ENCODE measurements at regions not wholly inside any gene's neighbourhood (a gene's known extent, or its start where the extent isn't known, plus 50 kb on each side); places are given as distances from the start of the nearest gene placed in this dataset.

GRCh38 chr14:101026341-101026740, 122.8 kb upstream of the RTL1 start:
- H3K36me3 ChIP-seq (ENCODE audit: control insufficient read depth, insufficient read depth, low read length, severe bottlenecking) = peaks cover 62% of the 10 kb centered on the region
- H3K4me3 ChIP-seq (ENCODE audit: low read length) = no peak overlapping the region
- no peak for DNase-seq (ENCODE audit: low read depth)
- H3K27me3 ChIP-seq (replicated peaks; ENCODE audit: control insufficient read depth, insufficient read depth, low read length) = no peaks in the 10 kb centered on the region
- no peak overlapping the region for H3K9ac ChIP-seq (ENCODE audit: low read length)
- no peaks in the 10 kb centered on the region for H3K4me1 ChIP-seq (ENCODE audit: control insufficient read depth, insufficient read depth, low read length)
- H3K9me3 ChIP-seq (ENCODE audit: control insufficient read depth, low read length) = peaks cover 2% of the 10 kb centered on the region

GRCh38 chr14:101027291-101027690, 123.8 kb upstream of the RTL1 start:
- Histone ChIP-seq H3K9me3 (ENCODE audit: control insufficient read depth, low read length) (peaks cover 2% of the 10 kb centered on the region), H3K4me1 (ENCODE audit: control insufficient read depth, insufficient read depth, low read length) (no peaks in the 10 kb centered on the region), H3K27me3 (replicated peaks; ENCODE audit: control insufficient read depth, insufficient read depth, low read length) (no peaks in the 10 kb centered on the region), H3K4me3 (ENCODE audit: low read length) (no peak overlapping the region), H3K9ac (ENCODE audit: low read length) (no peak overlapping the region), H3K36me3 (ENCODE audit: control insufficient read depth, insufficient read depth, low read length, severe bottlenecking) (peaks cover 69% of the 10 kb centered on the region)
- DNase-seq (ENCODE audit: low read depth) = no peak

- Histone ChIP-seq H3K36me3 (ENCODE audit: control insufficient read depth, insufficient read depth, low read length, severe bottlenecking) (peaks cover 74% of the 10 kb centered on the region), H3K9ac (ENCODE audit: low read length) (no peak overlapping the region), H3K9me3 (ENCODE audit: control insufficient read depth, low read length) (peaks cover 2% of the 10 kb centered on the region), H3K4me3 (ENCODE audit: low read length) (no peak overlapping the region), H3K27me3 (replicated peaks; ENCODE audit: control insufficient read depth, insufficient read depth, low read length) (no peaks in the 10 kb centered on the region), H3K4me1 (ENCODE audit: control insufficient read depth, insufficient read depth, low read length) (no peaks in the 10 kb centered on the region)
- no peak for DNase-seq (ENCODE audit: low read depth)
These were observed 124.4 kb upstream of the RTL1 start for GRCh38 chr14:101027966-101028365.

GRCh38 chr14:101028971-101029667, 125.6 kb upstream of the RTL1 start:
- DNase-seq (ENCODE audit: low read depth) = no peak
- H3K9ac ChIP-seq (ENCODE audit: low read length) = no peak overlapping the region
- peaks cover 62% of the 10 kb centered on the region for H3K36me3 ChIP-seq (ENCODE audit: control insufficient read depth, insufficient read depth, low read length, severe bottlenecking)
- no peaks in the 10 kb centered on the region for H3K4me1 ChIP-seq (ENCODE audit: control insufficient read depth, insufficient read depth, low read length)
- H3K9me3 ChIP-seq (ENCODE audit: control insufficient read depth, low read length) = no peaks in the 10 kb centered on the region
- H3K27me3 ChIP-seq (replicated peaks; ENCODE audit: control insufficient read depth, insufficient read depth, low read length) = no peaks in the 10 kb centered on the region
- H3K4me3 ChIP-seq (ENCODE audit: low read length) = no peak overlapping the region

GRCh38 chr14:101029668-101030290, 126.3 kb upstream of the RTL1 start:
- Histone ChIP-seq H3K9me3 (ENCODE audit: control insufficient read depth, low read length) (no peaks in the 10 kb centered on the region), H3K4me1 (ENCODE audit: control insufficient read depth, insufficient read depth, low read length) (no peaks in the 10 kb centered on the region), H3K27me3 (replicated peaks; ENCODE audit: control insufficient read depth, insufficient read depth, low read length) (no peaks in the 10 kb centered on the region), H3K9ac (ENCODE audit: low read length) (no peak overlapping the region), H3K36me3 (ENCODE audit: control insufficient read depth, insufficient read depth, low read length, severe bottlenecking) (peaks cover 57% of the 10 kb centered on the region), H3K4me3 (ENCODE audit: low read length) (no peak overlapping the region)
- DNase-seq (ENCODE audit: low read depth) = no peak

GRCh38 chr14:101030586-101030985, 127.1 kb upstream of the RTL1 start:
- H3K36me3 ChIP-seq (ENCODE audit: control insufficient read depth, insufficient read depth, low read length, severe bottlenecking) = peaks cover 57% of the 10 kb centered on the region
- H3K4me1 ChIP-seq (ENCODE audit: control insufficient read depth, insufficient read depth, low read length) = no peaks in the 10 kb centered on the region
- H3K9ac ChIP-seq (ENCODE audit: low read length) = no peak overlapping the region
- no peaks in the 10 kb centered on the region for H3K9me3 ChIP-seq (ENCODE audit: control insufficient read depth, low read length)
- H3K4me3 ChIP-seq (ENCODE audit: low read length) = no peak overlapping the region
- no peaks in the 10 kb centered on the region for H3K27me3 ChIP-seq (replicated peaks; ENCODE audit: control insufficient read depth, insufficient read depth, low read length)
- DNase-seq (ENCODE audit: low read depth) = no peak

GRCh38 chr14:101031186-101031585, 127.7 kb upstream of the RTL1 start:
- DNase-seq (ENCODE audit: low read depth) = no peak
- Histone ChIP-seq H3K4me3 (ENCODE audit: low read length) (no peak overlapping the region), H3K27me3 (replicated peaks; ENCODE audit: control insufficient read depth, insufficient read depth, low read length) (no peaks in the 10 kb centered on the region), H3K9ac (ENCODE audit: low read length) (no peak overlapping the region), H3K9me3 (ENCODE audit: control insufficient read depth, low read length) (no peaks in the 10 kb centered on the region), H3K4me1 (ENCODE audit: control insufficient read depth, insufficient read depth, low read length) (no peaks in the 10 kb centered on the region), H3K36me3 (ENCODE audit: control insufficient read depth, insufficient read depth, low read length, severe bottlenecking) (peaks cover 57% of the 10 kb centered on the region)

- Histone ChIP-seq H3K9ac (ENCODE audit: low read length) (no peak overlapping the region), H3K4me1 (ENCODE audit: control insufficient read depth, insufficient read depth, low read length) (no peaks in the 10 kb centered on the region), H3K4me3 (ENCODE audit: low read length) (no peak overlapping the region), H3K36me3 (ENCODE audit: control insufficient read depth, insufficient read depth, low read length, severe bottlenecking) (peaks cover 54% of the 10 kb centered on the region), H3K27me3 (replicated peaks; ENCODE audit: control insufficient read depth, insufficient read depth, low read length) (no peaks in the 10 kb centered on the region), H3K9me3 (ENCODE audit: control insufficient read depth, low read length) (no peaks in the 10 kb centered on the region)
- DNase-seq (ENCODE audit: low read depth) = no peak
These were observed 128.2 kb upstream of the RTL1 start for GRCh38 chr14:101031721-101032120.

GRCh38 chr14:101032433-101032832, 128.9 kb upstream of the RTL1 start:
- DNase-seq (ENCODE audit: low read depth) = no peak
- no peaks in the 10 kb centered on the region for H3K4me1 ChIP-seq (ENCODE audit: control insufficient read depth, insufficient read depth, low read length)
- H3K9me3 ChIP-seq (ENCODE audit: control insufficient read depth, low read length) = no peaks in the 10 kb centered on the region
- H3K4me3 ChIP-seq (ENCODE audit: low read length) = no peak overlapping the region
- no peak overlapping the region for H3K9ac ChIP-seq (ENCODE audit: low read length)
- no peaks in the 10 kb centered on the region for H3K27me3 ChIP-seq (replicated peaks; ENCODE audit: control insufficient read depth, insufficient read depth, low read length)
- peaks cover 55% of the 10 kb centered on the region for H3K36me3 ChIP-seq (ENCODE audit: control insufficient read depth, insufficient read depth, low read length, severe bottlenecking)

GRCh38 chr14:101033006-101033405, 129.5 kb upstream of the RTL1 start:
- Histone ChIP-seq H3K9ac (ENCODE audit: low read length) (no peak overlapping the region), H3K9me3 (ENCODE audit: control insufficient read depth, low read length) (no peaks in the 10 kb centered on the region), H3K27me3 (replicated peaks; ENCODE audit: control insufficient read depth, insufficient read depth, low read length) (no peaks in the 10 kb centered on the region), H3K4me3 (ENCODE audit: low read length) (no peak overlapping the region), H3K36me3 (ENCODE audit: control insufficient read depth, insufficient read depth, low read length, severe bottlenecking) (peaks cover 55% of the 10 kb centered on the region), H3K4me1 (ENCODE audit: control insufficient read depth, insufficient read depth, low read length) (no peaks in the 10 kb centered on the region)
- no peak for DNase-seq (ENCODE audit: low read depth)

- Histone ChIP-seq H3K9me3 (ENCODE audit: control insufficient read depth, low read length) (no peaks in the 10 kb centered on the region), H3K9ac (ENCODE audit: low read length) (no peak overlapping the region), H3K4me1 (ENCODE audit: control insufficient read depth, insufficient read depth, low read length) (no peaks in the 10 kb centered on the region), H3K4me3 (ENCODE audit: low read length) (no peak overlapping the region), H3K27me3 (replicated peaks; ENCODE audit: control insufficient read depth, insufficient read depth, low read length) (no peaks in the 10 kb centered on the region), H3K36me3 (ENCODE audit: control insufficient read depth, insufficient read depth, low read length, severe bottlenecking) (peaks cover 50% of the 10 kb centered on the region)
- DNase-seq (ENCODE audit: low read depth) = no peak
These were observed 130.1 kb upstream of the RTL1 start for GRCh38 chr14:101033446-101034165.

Data from adipocyte (in vitro differentiated cells).